GM12878 (cell line): ENCODE measurements at regions not wholly inside any gene's neighbourhood (a gene's known extent, or its start where the extent isn't known, plus 50 kb on each side); places are given as distances from the start of the nearest gene placed in this dataset.

Source experiments
- CTCF ChIP-seq, 3 experiments: IDR thresholded peaks in 2 of 3; conservative IDR thresholded peaks in 1 of 3; 2 replicates each; pipeline ENCODE4 v1.5.1; 2011; ENCODE audit warnings: low read depth in 3 of 3, low read length in 3 of 3, mild to moderate bottlenecking in 3 of 3, control low read depth in 2 of 3, moderate library complexity in 2 of 3, inconsistent platforms in 1 of 3, mixed read lengths in 1 of 3; ENCODE audit not compliant: control insufficient read depth in 2 of 3, insufficient read depth in 1 of 3; ENCODE audit errors: extremely low read depth in 1 of 3
- ELK1 ChIP-seq: IDR thresholded peaks from 2 replicates; pipeline ENCODE4 v1.6.1; 2012; ENCODE audit warnings: low read depth, low read length, improper control_type of control experiment
- EZH2 ChIP-seq: IDR thresholded peaks from 2 replicates; pipeline ENCODE4 v1.6.1; 2012; ENCODE audit warnings: low read depth, mild to moderate bottlenecking, control low read depth, inconsistent platforms, low read length, borderline replicate concordance; ENCODE audit not compliant: control insufficient read depth
- GABPA ChIP-seq: IDR thresholded peaks from 2 replicates; pipeline ENCODE4 v1.6.1; 2014; ENCODE audit warnings: antibody characterized with exemption, low read depth, mild to moderate bottlenecking, inconsistent platforms
- REST ChIP-seq: IDR thresholded peaks from 2 replicates; pipeline ENCODE4 v1.6.1; 2012; ENCODE audit warnings: mild to moderate bottlenecking, low read depth, low read length
- TCF12 ChIP-seq: IDR thresholded peaks from 2 replicates; pipeline ENCODE4 v1.6.1; 2011; ENCODE audit warnings: low read depth, mild to moderate bottlenecking, low read length
- ZNF592 ChIP-seq: fragments of 450-650 bp; IDR thresholded peaks from 2 replicates; pipeline ENCODE4 v1.6.1; 2017; ENCODE audit warnings: mild to moderate bottlenecking, moderate library complexity

GRCh38 chr14:53723221-53723620 lies 233.4 kb downstream of the BMP4 start:
- TF ChIP-seq GABPA: no peak
- TF ChIP-seq EZH2: no peak
- TF ChIP-seq CTCF (IDR thresholded peaks at IDR 0.05 in 2 of 3, conservative IDR thresholded peaks at IDR 0.05 in 1 of 3; ENCODE audit: control insufficient read depth in 2 of 3, extremely low read depth in 1 of 3, insufficient read depth in 1 of 3, low read depth in 3 of 3, low read length in 3 of 3): no peak
- no peak for TF ChIP-seq ELK1
- no peak for TF ChIP-seq ZNF592
- no peak for TF ChIP-seq TCF12
- no peak for TF ChIP-seq REST
